ENCODE measurements at regions not wholly inside any gene's neighbourhood (a gene's known extent, or its start where the extent isn't known, plus 50 kb on each side); places are given as distances from the start of the nearest gene placed in this dataset.
"Not testable (repeated sequence)": the region's sequence is repeated elsewhere in the genome, so short reads cannot be mapped to it uniquely, and the experiment has no call there.

DNA sequence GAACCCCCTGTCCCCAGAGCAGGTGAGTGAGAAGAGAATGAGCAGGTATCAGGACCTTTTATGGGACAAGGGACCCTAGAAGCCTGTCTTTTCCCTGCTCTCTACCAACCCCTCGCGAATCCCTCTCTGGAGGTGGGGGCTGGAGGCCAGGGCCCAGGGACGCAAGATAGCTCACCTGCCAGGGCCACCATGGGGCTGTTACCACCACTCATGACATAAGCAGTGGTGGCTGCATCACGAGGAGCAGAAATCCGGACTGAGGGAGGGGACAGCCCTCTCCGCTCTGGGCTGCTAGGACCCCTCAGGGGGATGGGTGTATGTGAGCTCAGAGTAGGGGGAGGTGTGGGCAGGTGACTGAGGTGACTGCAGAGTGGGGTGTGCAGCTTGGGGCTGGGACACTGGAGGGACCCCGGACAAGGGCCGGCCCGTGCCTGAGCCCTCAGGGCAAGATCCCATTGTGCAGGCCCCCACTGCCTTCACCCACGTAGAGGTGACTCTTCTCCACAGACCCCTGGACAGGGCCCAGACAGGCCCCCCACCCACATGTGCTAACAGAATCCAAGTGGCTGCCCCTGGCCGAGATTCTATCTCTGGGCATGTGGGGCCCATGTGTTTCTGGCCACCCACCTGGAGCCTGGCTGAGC is 190.6 kb downstream of the TBC1D2B start:
- Histone ChIP-seq H3K4me3 (ENCODE audit: low read depth, low read length) (no peak overlapping the region), H3K4me1 (peaks cover 35% of the 10 kb centered on the region), H3K9me3 (no peaks in the 10 kb centered on the region), H3K27me3 (no peaks in the 10 kb centered on the region), H3K36me3 (no peaks in the 10 kb centered on the region)
- TF ChIP-seq, protein P1, sequence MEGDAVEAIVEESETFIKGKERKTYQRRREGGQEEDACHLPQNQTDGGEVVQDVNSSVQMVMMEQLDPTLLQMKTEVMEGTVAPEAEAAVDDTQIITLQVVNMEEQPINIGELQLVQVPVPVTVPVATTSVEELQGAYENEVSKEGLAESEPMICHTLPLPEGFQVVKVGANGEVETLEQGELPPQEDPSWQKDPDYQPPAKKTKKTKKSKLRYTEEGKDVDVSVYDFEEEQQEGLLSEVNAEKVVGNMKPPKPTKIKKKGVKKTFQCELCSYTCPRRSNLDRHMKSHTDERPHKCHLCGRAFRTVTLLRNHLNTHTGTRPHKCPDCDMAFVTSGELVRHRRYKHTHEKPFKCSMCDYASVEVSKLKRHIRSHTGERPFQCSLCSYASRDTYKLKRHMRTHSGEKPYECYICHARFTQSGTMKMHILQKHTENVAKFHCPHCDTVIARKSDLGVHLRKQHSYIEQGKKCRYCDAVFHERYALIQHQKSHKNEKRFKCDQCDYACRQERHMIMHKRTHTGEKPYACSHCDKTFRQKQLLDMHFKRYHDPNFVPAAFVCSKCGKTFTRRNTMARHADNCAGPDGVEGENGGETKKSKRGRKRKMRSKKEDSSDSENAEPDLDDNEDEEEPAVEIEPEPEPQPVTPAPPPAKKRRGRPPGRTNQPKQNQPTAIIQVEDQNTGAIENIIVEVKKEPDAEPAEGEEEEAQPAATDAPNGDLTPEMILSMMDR (IDR thresholded peaks at IDR 0.05; ENCODE audit: low read depth, low read length), result no peak
- DNase-seq, result no peak

DNA sequence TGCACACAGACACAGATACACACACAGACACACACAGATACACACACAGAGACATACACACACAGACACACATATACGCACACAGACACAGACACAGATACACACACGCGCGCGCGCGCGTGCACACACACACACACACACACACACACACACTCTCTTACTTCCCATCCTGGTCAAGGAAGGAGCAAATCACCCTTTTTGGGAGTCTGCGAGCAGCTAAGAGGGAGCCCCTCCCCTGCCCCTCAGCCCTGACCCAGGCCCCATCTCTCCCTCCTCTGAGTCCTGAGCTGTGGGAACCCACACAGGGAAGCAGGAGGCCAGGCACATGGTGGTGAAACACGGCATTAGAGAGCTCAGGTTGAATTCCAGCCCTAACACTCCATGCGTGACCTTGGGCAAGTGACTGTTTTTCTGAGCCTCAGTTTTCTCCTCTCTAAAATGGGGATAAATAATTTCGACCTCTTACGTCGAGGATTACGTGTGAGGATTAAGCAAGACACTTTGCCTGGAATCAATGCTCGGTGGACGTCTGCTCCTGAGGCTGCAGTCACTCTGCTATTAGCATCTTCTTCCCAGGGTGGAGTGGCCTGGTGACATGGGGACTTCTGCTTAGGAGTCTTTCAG is 191.5 kb downstream of the TBC1D2B start:
- peaks cover 31% of the 10 kb centered on the region for H3K4me1 ChIP-seq
- H3K36me3 ChIP-seq; DNase-seq; H3K27me3 ChIP-seq; H3K9me3 ChIP-seq; H3K4me3 ChIP-seq (ENCODE audit: low read depth, low read length): not testable (repeated sequence)

DNA sequence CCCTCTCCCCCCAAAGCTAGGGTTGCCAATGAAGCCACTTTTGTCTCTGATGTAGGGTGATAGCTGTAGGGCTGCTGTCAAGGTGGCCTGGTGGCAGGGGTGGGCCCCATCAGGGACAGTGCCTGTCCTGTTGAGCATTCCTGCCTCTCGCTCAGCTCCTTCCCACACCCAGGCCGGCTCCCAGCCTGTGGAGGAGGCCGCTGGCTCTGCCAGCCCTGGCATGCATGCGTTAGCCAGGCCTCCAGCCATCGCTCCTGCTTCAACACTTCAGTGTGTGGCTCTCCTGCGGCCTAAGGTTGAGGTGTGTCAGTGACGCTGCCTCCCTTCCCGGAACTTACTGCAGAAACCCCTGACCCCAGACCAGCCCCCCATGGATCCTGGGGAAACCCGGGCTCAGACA is 194.5 kb downstream of the TBC1D2B start:
- H3K4me3 ChIP-seq (ENCODE audit: low read depth, low read length); H3K27me3 ChIP-seq; H3K36me3 ChIP-seq; DNase-seq; H3K9me3 ChIP-seq: not testable (repeated sequence)
- H3K4me1 ChIP-seq, result peaks cover 13% of the 10 kb centered on the region

DNA sequence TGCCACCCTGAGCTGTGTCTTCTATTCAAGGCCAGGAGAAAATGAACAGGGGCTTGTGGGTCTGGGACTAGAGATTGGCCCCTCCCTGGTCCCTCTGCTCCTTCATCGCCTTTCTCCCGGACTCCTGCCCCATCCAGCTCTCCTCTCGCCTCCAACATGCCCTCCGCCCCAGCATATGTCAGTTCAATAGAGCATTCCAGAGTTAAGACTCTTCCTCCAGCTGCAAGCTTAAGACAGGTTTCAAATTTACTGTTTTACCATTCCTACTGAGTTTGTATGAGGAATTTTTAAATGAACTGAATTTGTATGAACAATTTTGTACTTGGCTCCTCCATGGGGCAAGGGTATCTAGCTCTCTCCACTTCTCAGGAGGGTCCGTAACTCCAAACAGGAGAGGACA is 195.6 kb downstream of the TBC1D2B start:
- Histone ChIP-seq H3K9me3 (no peaks in the 10 kb centered on the region), H3K4me3 (ENCODE audit: low read depth, low read length) (no peak overlapping the region), H3K27me3 (no peaks in the 10 kb centered on the region), H3K36me3 (no peaks in the 10 kb centered on the region), H3K4me1 (peaks cover 15% of the 10 kb centered on the region)
- DNase-seq, result no peak
- TF ChIP-seq, protein P1 (IDR thresholded peaks at IDR 0.05; ENCODE audit: low read depth, low read length), result no peak

DNA sequence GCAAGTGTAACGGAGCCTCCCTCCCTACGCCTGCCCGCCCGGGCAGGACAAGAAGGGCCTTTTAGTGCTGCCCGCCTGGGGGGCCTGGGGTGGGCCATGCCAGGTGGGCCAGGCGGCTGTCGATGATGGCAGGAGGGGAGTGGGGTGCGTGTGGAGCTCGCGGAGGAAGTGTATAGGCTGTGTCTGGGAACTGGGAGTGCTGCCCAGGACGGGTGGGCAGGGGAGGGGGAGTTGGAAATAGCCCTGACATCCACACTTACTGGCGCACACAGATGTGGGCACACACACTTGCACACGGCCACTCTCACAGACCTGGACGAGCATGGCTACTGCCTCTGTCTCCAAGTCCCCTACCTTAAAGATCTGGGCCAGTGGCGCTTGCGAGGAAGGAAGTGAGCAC is 196.0 kb downstream of the TBC1D2B start:
- H3K36me3 ChIP-seq; H3K9me3 ChIP-seq; H3K4me3 ChIP-seq (ENCODE audit: low read depth, low read length); H3K27me3 ChIP-seq; DNase-seq: not testable (repeated sequence)
- peaks cover 15% of the 10 kb centered on the region for H3K4me1 ChIP-seq

DNA sequence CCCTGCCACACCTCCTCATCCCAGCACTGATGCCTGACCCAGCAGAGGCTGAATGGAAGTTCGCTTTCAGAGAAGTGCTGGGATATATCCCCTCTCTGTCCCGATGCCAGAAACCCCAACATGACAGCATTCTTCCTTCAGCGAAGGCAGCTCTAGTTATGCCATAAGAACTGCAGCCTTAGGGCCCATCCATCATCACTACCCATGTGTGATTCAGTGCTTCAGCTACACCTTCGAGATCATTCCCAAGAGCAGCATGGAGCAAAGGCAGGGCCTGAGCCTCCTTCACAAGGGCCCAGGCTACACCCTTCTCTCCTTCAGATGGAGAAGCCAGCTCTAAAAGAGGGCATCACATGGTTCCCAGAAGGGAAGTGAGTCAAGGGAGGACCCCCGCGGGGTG is 198.0 kb downstream of the TBC1D2B start:
- not testable (repeated sequence) for H3K27me3 ChIP-seq; H3K4me3 ChIP-seq (ENCODE audit: low read depth, low read length); H3K36me3 ChIP-seq; H3K9me3 ChIP-seq; DNase-seq; H3K4me1 ChIP-seq

DNA sequence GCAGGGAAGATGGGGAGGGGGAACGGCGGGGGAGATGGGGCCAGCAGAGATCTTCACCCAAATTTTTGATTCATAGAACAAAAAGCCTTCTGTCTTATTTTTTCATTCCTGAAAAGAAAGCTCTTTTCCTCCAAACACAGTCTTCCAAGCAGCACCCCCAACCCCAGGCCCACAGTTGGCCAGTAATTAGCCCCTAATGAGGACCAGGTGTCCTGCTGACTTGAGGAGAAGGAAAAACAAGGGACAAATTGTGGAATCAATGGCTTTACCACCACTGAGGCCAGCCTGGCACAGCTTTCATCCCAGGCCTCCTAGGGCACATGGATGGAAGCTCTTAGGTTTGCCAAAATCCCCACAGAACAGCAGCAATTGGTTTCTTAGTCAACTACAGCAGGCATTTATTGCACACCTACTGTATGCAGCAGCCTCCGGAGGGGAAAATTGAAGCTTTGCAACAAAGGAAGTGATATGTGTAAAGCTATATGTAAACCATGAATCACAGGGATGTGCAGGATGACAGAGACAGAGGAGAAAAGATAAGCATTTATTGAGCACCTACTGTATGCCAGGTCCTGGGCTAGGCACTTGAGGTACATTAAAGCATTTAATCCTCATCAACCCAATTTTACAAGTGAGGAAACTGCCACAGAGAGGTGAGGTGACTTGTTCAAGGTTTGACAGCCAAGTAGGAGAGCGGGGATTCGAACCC is 199.5 kb downstream of the TBC1D2B start:
- TF ChIP-seq, protein P1 (IDR thresholded peaks at IDR 0.05; ENCODE audit: low read depth, low read length), result no peak
- Histone ChIP-seq H3K36me3 (no peaks in the 10 kb centered on the region), H3K4me3 (ENCODE audit: low read depth, low read length) (no peak overlapping the region), H3K9me3 (no peaks in the 10 kb centered on the region), H3K27me3 (no peaks in the 10 kb centered on the region), H3K4me1 (peaks cover 3% of the 10 kb centered on the region; the same call in 1 of the 2 replicates)
- no peak for DNase-seq

DNA sequence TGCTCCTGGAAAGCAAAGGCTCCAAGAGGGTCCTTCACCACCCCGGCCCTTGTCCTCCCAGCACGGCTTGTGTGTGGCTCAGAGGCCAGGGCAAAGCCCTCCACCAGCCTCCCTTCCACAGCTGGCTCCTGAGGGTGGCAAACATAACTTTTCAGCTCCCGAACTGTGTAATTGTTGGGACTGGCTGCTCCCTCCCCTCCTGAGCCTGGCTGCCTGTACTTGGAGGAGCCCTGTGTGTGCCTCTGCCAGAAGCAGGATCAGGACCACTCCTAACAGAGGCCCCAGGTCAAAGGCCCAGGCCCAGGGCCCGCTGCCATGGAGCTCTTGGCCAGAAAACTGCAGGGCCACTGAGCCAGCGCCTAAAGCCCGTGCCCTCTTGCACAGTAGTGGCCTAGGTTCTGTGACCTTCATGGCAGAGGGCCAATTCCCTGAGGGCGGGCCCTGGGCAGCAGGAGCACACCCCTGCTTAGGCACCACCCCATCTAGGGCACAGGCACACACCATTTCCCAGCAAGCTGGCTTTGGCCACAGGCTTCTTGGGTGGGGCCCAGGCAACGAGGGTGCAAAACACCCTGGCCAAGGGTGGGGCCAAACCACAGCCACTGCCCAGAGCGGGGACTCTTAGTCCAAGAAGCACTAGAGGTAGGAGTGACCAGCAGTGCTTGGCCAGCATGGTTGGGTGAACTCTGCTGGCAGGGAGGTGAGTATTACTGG is 201.2 kb downstream of the TBC1D2B start:
- H3K9me3 ChIP-seq; H3K4me3 ChIP-seq (ENCODE audit: low read depth, low read length); H3K27me3 ChIP-seq; H3K36me3 ChIP-seq; H3K4me1 ChIP-seq; DNase-seq: not testable (repeated sequence)

Measured in BE2C (cell line).